Hematopoietic multipotent progenitor cell treated with erythropoietin and hydrocortisone succinate and interleukin-3 and kit ligand, for 8 days (in vitro differentiated cells): ENCODE measurements at regions not wholly inside any gene's neighbourhood (a gene's known extent, or its start where the extent isn't known, plus 50 kb on each side); places are given as distances from the start of the nearest gene placed in this dataset.

Experiments used
- DNase-seq: peaks from one replicate; pipeline ENCODE4 v3.0.0-alpha.2; 2015

DNA sequence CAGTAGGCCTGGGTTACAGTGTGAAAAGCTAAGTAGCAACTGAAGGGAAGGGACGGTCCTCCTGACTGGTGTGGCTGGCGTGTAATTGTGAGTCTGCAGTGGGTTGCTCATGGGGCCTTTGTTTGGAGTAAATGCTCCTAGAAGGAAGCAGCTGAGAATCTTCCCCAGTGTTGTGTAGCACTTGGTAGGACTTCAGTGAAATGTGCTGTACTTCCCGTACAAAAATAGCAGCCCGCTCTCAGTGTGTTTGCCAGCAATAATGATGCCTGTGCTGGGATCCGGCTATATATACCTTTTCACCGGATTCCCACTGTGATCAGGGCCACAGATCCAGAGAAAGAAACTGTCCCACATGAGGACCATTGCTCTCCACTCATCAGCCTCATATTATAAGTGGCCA, 175.7 kb upstream of the NTM start:
- DNase-seq, result no peak

DNA sequence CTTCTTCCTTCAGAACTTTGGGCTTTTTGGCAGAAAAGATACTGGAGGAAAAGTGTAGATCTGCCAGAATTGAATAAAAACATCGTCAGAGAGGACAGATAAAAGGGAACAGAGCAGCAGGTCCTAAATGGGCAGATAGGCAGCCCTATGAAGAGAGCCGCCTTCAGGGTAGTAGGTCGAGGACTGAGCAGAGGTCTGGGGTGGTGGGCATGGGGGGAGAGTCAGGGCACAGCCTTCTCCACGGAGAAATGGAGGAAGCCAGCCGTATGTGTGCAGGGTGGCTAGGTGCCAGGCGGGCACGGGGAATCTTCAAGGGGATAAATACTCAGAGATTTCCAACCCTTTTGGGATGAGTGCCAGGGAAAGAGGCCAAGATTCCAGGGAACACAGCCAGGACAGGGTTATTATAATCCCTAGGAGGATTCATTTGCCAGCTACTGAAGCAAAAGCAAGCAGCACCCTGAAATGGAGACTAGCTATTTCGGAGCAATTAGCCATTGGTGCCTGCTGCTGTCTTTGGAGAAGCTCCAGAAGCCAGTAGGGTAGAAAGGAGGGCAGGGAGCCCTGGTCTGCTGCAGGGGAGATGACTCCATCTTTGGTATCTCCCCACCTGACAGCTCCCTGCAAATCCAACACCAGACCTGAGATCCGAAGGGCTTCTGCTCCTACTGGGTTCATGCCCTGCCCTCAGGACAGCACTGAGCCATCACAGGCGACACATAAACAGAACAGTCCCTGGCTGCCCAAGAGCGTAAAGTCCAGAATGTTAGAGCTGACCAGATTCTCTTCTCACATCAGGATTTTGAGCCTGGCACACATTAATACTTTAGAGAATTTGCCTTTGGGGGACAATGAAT, 174.5 kb upstream of the NTM start:
- no peak for DNase-seq

DNA sequence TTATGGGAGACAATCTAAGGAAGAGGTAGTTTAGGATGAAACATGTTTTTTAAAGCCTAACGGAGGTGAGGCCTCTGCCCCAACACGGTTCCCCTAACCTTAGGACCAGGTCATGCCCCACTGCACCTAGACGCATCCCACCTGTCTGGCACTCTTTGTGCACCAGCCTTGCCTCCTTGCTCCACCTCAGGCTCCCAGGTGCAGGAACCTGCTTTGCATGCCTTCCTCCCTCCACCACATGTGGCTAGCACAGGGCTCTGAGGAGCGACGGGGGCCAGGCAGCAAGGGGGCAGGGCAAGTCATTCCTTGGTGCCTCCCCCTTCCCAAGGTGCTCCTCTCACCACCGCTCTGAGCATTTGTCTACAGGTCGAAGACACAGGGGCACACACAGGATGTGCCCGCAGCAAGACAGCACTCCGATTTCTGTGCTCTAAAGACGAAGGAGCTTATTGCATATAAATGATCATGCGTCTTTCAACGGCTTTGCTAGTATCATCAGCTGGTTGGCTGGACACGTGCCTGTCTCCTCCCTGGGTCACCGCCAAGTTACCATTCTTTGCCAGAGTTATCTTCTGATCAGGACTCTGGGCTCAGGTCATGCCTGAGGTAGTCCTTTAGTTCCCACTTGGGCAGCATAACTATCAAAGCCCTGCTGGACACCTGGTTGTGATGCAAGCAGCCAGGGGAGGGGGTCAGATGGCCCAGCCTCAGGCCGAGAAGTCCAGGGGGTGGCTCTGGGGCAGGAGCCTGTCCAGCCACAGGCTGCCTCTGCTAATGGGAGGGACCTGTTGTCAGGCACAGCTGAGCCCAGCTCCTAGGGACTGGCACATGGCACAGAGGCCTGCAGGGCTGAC, 172.0 kb upstream of the NTM start:
- DNase-seq, result no peak

DNA sequence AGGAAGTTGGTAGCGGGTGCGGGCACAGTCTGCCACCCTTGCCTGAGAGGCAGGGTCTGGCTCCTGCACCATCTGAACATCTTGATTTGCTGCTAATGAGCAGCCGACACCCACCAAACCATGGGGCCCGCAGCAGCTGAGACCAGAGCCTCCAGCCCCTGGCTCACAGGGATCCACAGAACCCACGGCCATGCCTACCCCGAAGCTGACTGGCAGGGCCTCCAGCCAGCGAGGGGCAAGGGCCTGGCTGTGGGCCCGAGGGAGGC, 171.5 kb upstream of the NTM start:
- no peak for DNase-seq

DNA sequence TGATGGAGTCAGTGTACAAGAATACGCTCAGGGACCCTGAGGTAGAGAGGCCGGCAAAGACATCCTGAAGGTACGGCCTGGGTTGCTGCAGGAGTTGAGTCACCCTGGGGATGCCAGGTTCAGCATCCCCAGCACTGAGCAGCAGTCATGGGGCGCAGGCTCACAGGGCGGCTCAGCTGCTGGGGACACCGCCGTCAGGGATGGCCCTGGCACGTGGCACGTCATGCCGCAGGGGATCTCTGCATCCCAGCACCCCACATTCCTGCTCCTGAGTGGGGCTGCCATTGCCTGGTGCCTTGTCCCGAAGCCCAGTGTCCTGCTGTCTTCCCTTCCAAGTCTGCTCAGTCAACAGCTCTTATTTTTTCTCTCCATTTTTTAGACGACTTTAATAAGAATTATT, 168.7 kb upstream of the NTM start:
- no peak for DNase-seq

DNA sequence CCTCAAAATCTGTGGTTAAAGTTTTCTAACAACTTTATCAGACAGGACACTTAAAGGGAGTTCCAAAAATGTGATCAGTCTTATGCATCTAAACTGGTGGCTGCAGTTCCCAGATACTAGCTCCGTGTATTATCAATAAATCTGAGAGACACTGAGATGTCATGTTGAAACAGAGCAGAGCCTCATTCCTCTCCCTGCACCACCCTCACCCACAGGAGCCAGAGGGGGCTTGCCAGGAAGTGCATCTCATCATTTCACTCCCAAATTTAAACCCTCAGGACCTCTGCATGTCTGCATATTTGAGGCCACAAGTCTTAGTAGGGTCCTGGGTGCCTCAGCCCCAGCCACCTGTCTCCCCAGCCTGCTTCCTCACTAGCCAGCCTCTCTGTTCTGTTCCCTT, 167.4 kb upstream of the NTM start:
- DNase-seq, result no peak

DNA sequence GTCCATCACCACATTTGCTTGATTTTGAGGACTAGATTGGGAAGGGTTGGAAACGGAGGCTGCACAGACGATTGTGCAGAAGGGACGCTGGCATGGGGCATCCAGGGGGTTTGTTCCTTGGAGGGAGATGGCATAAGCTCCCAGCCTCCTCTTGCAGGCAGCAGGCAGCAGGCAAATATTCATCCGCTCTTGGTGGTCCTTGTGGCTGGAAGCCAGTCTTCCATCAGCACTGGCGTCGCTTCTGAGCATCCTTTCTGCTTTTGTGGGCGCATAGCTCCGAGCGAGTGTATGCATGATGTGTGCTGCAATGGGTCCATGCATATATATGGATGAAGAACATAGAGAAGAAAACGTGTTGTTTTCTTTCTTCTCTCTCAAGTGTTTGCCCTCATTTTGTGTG, 166.1 kb upstream of the NTM start:
- no peak for DNase-seq

DNA sequence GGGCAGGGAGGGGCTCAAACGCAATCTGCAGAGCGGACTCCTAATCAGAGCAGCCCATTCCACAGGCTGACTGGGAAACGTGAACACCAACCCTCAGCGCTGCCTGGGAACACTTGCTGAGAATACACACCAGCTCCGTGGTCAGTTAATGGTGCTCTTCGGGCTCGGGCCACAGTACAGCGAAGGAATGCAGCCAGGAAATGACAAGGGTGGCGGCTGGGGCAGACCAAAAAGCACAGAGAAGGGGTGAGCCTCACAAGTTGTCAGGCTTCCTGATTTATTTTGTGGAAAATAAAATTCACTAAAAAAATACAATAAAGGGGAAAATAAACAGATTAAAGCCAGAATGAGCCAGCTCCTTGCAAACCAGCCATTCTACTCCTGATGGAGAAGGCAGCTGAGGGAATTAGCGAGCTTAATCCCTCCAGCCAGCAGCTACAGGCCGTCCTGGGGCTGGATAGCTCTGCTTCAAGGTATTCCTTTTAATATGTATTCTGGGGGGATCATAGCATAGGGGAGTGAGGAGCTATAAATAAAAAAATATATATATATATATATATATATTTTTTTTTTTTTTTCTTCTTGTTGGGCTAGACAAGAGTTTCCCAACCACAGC, 165.5 kb upstream of the NTM start:
- DNase-seq, result no peak

DNA sequence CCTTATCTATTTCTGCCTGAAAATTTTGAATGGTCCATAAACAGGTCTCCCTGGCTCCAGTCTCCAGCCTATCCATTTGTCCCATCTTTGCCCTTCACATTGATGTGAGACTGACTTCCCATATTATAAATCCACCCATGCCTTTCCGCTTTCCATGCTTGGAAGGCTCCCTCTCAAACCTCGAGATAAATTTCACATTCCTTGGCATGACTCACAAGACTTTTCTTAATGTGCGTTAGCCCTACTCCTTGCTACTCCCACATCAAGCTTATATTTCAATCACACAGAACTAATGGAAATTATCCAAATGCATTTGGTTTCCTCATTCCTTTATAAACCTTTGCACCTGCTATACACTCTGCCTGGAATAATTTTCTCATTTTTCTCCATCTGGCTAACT, 163.7 kb upstream of the NTM start:
- DNase-seq, result no peak

DNA sequence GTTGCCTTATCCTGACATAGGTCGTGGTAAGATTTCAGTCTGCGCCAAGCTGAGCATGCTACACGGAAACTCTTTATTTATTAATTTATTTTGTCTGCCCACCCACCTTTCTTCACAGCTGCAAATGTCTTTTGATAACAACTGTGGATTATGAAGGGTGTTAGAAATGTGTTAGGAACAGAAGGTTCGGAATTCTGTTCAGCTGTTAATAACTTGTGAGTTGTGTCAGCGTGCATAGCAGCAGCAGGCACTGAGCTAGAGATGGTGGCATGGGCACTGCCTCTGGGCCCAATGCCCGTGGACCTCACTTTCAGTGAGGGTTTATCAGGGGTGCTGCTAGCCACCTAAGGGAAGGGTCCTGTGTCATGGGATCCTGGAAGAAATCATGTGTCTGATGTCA, 162.5 kb upstream of the NTM start:
- no peak for DNase-seq

DNA sequence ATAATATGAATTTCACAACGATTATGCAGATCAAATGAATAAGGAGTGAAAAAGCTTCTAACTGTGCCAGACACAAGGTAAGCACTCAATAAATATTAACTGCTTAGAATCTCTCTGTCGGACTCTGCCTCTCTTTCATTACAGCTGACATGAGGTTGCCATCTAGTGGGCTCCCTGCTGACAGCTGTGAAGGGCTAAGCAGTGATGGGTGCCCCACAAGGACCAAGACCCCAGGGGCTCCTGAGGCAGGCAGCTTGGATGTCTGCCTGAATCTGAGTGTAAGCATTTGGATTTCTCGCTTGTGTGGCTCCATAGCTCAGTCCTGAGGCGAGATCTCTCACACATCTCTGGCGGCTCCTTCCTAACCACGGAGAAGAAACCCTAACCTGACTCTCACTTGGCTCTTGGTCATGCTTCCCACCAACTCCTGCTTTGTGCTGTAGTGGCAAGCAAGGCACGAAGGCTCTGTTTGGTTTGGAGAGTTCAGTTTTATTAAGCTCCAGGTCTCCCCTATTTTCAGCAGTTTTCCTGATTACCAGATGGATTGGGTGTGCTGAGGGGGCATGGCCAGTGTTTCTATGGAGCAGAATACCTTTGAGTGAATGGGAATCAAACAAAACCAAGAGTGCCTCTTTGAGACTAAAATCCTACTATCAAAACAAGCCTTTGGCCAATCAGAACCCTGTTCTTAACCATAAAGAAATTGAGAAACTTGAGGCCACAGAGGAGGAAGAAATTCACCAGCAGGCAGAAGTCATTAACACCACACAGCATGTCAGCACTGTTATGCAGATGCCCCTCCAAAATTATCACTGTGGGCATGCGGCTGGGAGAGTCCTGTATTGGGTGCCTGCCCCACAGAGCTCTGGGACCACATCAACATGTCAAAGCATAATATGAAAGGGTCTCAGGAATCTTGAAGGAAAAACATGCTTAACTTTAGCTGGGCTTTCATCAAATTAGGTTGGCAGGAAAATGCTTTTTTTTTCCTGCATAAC, 152.8 kb upstream of the NTM start:
- no peak for DNase-seq

DNA sequence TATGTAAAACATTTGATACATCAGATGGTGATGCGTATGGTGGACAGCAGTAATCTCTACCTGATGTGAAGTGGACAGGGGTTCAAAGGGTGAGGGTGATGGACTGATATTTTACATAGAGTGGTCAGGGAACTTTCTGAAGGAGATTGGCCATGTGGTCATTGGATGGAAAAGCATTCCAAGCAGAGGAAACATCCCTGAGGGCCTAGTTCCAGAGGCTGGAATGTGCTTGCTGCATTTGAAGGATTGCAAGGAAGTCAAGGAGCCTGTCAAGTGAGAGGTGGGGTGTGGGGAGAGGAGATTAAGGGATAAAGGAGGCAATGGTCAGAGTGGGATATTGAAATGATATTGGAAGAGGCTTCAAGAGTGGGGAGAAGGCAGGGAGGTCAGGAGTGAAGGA, 151.9 kb upstream of the NTM start:
- DNase-seq, result no peak

DNA sequence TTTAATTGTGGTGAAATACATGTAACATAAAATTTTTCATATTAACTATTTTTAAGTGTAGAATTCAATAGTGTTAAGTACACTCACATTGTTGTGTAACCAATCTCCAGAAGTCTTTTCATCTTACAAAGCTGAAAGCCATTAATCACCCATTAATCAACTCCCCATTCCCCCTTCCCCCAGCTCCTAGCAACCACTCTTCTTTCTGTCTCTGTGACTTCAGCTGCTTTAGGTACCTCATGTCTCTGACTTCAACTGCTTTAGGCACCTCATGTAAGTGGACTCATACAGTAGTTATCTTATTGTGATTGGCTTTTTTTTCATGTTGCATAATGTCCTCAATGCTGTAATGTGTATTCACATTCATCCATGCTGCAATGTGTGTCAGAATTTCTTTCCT, 150.8 kb upstream of the NTM start:
- no peak for DNase-seq

DNA sequence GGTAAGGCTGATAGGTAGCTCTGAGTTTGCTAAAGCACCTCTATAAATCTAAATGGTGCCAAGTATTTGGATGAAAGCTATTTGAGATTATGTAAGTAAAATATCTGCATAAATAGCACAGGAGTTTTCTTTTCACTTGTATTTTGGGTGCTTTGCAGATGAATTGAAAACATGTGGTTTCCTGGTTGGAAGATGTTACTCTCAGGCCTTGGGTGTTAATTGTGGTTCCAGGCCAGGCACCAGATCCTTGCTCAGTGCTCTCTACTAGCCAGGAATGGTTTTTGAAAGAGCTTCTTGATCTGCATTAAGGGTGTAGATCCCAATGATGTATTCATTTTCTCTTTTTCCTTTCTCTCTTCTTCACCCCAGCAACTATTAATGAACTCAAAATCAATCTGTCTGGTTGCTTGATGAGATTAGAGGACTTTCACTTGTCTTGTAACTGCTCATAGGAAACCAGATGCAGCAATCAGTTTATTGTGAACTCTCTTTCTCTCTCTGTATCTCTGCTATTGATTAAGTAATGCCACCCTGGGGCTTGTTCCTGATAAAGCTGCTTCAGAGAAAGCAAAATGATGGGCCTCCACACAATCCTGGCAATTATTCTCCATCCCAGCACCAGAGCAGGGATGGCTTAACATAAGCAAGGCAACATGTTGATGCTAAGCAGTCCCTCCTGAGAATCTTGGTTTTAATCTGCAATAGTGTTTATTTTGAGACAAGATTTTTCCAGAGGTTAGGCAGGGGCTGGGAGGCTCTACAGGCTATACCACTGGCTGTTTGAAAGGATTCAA, 147.0 kb upstream of the NTM start:
- no peak for DNase-seq

DNA sequence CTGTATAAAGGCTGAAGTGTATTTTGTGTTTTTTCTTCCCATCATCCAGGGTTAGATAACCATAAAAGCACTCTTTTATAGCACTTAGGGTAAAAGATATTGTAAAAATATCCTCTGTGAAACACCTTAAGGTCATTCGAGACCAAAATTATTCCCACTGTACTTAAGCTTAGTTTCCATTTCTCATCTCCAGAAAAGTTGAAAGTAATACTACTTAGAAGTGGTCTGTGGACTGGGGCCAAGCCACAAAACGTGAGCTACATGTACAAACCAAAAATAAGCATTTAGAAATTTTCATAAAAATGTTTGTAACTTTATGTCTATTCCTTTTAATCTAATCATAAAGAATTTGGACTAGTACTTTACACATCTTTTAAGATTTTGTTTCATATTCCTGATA, 142.0 kb upstream of the NTM start:
- DNase-seq, result no peak

DNA sequence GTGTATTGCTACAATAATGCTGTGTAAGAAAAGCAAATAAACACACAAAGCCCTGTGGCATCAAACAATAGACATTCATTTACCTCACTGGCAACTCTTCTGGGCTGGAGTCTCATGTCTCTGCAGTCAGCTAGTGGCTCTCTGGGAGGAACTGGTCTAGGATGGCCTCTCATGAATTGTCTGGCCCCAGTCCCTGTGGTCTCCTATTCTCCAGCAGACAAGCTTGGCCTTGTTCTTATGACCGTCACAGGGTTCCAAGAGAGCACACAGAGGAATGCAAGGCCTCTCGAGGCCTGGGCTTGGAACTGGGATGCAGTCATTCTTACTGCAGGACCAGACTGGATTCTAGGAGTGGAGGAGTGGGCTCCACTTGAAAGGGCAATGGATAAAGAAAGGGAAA, 141.2 kb upstream of the NTM start:
- no peak for DNase-seq

DNA sequence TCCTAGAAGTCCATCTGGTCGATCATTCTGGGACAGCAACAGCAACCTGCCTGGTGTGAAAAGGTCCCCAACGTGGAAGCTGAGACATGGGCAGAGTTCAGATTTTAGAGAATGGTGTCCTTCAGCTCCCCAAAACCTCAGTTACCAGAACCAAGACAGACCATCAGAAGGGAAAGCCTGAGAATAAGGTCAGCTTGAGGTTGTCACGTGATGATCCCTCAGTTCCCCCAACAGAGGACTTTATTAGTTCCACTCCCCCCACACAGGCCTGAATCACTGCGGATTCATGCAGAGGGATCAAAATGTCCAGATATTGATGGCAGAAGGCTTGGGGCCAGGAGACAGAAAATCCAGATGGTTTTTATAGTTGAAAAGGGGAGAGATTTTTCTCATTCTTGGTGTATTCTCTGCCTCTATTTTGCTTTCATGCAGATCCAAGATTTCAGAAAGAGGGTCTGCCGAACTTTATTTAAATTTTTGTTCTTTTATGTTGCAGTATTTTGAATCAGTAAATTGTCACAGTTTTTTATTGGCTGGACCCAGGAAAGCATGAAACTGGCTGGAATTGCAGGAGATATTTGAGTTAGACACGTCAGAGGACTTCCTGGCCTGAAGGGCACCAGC, 139.0 kb upstream of the NTM start:
- no peak for DNase-seq

DNA sequence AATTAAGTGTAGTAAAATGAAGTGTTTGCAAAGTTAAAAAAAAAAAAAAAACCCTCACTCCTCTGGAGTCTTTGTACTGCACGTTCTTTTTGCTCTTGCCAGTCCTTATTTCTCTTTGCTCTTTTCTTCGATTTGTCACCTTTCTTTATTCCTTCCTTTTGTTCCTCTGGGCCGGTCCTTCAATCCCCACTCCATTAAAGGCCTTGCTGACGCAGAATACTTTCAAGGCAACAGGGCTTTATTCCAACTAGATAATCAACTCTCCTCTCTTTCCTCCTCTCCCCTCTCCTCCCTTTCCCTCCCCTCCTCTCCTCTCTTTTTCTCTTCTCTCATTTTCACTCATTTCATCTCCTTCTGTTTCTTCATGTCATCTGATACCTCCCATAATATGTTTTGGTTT, 138.2 kb upstream of the NTM start:
- no peak for DNase-seq

DNA sequence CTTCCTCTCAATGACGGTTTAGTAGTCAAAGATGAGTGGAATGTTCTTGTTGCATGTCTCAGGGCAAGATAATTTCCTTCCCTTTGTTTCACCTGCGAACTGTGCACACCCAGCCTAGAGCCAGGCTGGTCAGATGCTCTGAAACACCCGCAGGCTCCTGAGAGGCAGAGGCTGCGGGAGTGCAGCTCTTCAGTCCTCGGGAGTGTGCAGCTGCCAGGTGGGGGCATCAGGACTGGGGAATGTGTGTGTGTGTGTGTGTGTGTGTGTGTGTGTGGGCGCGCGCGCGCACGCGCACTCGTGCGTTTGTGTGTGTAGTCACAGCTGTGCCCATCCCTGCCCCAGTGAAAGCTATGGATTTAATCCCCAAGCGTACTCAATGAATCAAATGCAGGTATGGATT, 136.2 kb upstream of the NTM start:
- DNase-seq, result no peak

DNA sequence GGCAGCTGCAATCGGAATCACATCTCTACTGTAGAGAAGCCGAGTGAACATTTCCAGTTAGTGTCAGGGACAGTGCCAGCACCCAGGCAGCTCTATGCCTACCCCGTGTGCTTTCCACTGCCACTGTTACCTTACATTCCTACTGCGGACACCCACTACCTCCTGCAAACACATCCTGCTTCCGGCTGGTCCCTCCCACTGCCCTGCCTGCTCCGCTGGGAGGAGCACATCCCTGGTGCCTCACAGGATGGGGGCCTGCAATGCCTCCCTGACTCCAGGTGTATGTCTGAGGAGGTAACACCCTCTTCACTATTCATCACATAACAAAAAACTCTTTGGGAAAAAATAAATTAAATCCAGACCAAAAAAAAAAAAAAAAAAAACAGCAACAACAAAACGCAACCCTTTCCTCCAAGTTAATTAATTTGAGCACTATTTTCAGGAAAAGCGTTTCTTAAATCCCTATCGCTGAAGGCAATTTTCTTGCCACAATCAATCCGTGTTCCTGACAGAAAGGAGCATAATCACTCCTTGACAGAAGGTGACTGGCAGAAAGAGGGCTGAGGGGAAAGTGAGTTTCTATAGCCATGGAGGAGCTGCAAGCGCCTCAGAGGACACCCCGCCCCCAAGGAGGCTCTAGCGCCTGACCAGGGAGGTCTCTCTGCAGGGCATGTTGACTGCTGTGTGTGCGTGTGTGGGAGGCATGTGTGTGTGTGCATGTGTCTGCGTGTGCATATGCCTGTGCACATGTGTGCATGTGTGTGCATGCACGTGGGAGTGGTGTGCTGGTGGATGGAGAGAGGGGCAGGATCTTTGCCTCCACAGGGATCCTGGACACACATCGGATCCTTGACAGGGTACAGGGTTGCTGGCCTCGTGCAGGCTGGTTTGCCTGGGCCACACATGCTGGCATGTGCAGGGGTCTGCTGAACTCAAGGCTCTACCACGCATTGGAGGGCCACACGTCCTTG, 134.8 kb upstream of the NTM start:
- no peak for DNase-seq
